Fibroblast of lung (primary cell): ENCODE measurements at regions not wholly inside any gene's neighbourhood (a gene's known extent, or its start where the extent isn't known, plus 50 kb on each side); places are given as distances from the start of the nearest gene placed in this dataset.

Source experiments
- EZH2 ChIP-seq: IDR thresholded peaks from 2 replicates; pipeline ENCODE4 v1.5.1; 2012; ENCODE audit warnings: low read length, control low read depth, mild to moderate bottlenecking; ENCODE audit errors: missing control alignments
- TF ChIP-seq, protein P1 (sequence below), 2 donors: IDR thresholded peaks in 1 of 2; conservative IDR thresholded peaks in 1 of 2; 1 replicate in 1 of 2; 2 replicates in 1 of 2; pipeline ENCODE4 v1.5.1; 2011 to 2012; ENCODE audit warnings: low read length in 2 of 2, control low read depth in 1 of 2, inconsistent platforms in 1 of 2, low read depth in 1 of 2, mild to moderate bottlenecking in 1 of 2

DNA sequence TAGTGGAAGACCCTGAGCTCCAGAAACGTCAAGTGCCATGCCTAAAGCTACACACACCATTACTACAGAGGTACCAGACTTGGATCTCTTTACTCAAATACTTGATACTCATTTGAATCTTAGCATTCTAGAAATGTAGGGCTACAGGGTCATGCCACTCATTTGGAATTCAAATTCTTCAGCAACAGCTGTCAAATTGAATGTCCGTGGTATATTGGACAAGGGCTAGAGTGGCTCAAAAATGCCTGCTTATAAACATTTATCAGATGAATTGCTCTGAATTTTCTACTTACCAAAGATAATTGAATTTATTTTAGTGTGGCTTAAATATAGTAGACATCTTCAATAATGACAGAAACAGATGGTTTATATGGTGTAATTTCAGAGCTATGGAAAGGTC lies 669.7 kb downstream of the SLC4A3 start:
- TF ChIP-seq, protein P1, sequence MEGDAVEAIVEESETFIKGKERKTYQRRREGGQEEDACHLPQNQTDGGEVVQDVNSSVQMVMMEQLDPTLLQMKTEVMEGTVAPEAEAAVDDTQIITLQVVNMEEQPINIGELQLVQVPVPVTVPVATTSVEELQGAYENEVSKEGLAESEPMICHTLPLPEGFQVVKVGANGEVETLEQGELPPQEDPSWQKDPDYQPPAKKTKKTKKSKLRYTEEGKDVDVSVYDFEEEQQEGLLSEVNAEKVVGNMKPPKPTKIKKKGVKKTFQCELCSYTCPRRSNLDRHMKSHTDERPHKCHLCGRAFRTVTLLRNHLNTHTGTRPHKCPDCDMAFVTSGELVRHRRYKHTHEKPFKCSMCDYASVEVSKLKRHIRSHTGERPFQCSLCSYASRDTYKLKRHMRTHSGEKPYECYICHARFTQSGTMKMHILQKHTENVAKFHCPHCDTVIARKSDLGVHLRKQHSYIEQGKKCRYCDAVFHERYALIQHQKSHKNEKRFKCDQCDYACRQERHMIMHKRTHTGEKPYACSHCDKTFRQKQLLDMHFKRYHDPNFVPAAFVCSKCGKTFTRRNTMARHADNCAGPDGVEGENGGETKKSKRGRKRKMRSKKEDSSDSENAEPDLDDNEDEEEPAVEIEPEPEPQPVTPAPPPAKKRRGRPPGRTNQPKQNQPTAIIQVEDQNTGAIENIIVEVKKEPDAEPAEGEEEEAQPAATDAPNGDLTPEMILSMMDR (conservative IDR thresholded peaks at IDR 0.05 in 1 of 2, IDR thresholded peaks at IDR 0.05 in 1 of 2; ENCODE audit: low read depth in 1 of 2, low read length in 2 of 2): no peak
- no peak for TF ChIP-seq EZH2
